Esophagus muscularis mucosa (tissue), 3 donors: ENCODE measurements at regions not wholly inside any gene's neighbourhood (a gene's known extent, or its start where the extent isn't known, plus 50 kb on each side); places are given as distances from the start of the nearest gene placed in this dataset.

Experiments
- POLR2A ChIP-seq: fragments of 450-650 bp; IDR thresholded peaks from one replicate; pipeline ENCODE4 v1.6.1; 2017; ENCODE audit warnings: antibody characterized with exemption, moderate library complexity, mild to moderate bottlenecking, low read depth
- TF ChIP-seq, protein P1 (sequence below), 3 experiments: fragments of 200-600 bp in 2 of 3; fragments of 450-650 bp in 1 of 3; sonication (generic) in 2 of 3; IDR thresholded peaks; one replicate each; pipeline ENCODE4 v1.5.1; 2017 to 2019; ENCODE audit warnings: antibody characterized with exemption in 3 of 3, mild to moderate bottlenecking in 2 of 3, moderate library complexity in 1 of 3

DNA sequence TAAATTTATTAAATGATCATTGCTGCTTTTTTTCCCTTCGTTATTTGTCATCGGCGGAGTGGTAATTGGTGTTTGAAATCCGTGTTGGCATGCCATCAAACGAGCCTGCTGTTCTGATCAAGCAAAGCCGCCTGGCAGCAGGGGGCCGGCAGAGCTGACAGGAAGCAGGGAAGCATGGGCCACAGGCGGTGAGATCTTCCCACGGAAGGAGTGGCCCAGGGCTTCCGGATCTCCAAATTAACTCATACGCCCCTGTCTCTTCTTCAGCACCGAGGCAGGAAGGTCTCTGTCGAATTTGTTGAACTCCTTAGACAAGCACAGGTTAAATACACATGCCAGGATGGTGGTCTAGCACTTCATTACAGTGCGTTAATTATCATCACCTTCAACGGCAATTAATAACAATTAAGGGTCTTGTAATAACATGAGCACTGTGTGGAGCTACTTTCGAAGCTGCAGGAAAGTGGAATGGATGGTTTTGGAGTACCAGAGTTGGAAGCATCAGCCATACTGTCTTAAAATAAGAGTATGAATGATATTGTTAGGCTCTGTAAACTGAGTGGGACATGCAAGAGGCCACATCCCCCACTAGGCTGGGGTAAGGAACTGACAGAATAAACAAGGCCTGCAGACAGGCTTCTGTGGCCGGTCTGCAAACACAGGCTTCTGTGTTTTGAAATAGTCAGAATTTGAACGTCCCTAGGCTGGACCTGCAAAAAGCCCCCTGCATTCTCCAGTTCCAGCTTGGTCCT is 199.4 kb upstream of the DAB1 start:
- TF ChIP-seq, protein P1, sequence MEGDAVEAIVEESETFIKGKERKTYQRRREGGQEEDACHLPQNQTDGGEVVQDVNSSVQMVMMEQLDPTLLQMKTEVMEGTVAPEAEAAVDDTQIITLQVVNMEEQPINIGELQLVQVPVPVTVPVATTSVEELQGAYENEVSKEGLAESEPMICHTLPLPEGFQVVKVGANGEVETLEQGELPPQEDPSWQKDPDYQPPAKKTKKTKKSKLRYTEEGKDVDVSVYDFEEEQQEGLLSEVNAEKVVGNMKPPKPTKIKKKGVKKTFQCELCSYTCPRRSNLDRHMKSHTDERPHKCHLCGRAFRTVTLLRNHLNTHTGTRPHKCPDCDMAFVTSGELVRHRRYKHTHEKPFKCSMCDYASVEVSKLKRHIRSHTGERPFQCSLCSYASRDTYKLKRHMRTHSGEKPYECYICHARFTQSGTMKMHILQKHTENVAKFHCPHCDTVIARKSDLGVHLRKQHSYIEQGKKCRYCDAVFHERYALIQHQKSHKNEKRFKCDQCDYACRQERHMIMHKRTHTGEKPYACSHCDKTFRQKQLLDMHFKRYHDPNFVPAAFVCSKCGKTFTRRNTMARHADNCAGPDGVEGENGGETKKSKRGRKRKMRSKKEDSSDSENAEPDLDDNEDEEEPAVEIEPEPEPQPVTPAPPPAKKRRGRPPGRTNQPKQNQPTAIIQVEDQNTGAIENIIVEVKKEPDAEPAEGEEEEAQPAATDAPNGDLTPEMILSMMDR (IDR thresholded peaks at IDR 0.05), result no peak
- TF ChIP-seq POLR2A, result no peak
